Peyer's patch (tissue), 4 donors: ENCODE measurements at regions not wholly inside any gene's neighbourhood (a gene's known extent, or its start where the extent isn't known, plus 50 kb on each side); places are given as distances from the start of the nearest gene placed in this dataset.

Experiments used
- POLR2A ChIP-seq, 2 donors: fragments of 450-650 bp; IDR thresholded peaks; one replicate each; pipeline ENCODE4 v1.5.1; 2017; ENCODE audit warnings: antibody characterized with exemption in 2 of 2, mild to moderate bottlenecking in 2 of 2, moderate library complexity in 2 of 2
- TF ChIP-seq, protein P1 (sequence below), 6 experiments: fragments of 450-650 bp in 4 of 6; fragments of 200-600 bp in 2 of 6; sonication (generic) in 1 of 6; IDR thresholded peaks; one replicate each; pipeline ENCODE4 v1.5.1; 2017 to 2019; ENCODE audit warnings: antibody characterized with exemption in 6 of 6, mild to moderate bottlenecking in 3 of 6, moderate library complexity in 1 of 6

DNA sequence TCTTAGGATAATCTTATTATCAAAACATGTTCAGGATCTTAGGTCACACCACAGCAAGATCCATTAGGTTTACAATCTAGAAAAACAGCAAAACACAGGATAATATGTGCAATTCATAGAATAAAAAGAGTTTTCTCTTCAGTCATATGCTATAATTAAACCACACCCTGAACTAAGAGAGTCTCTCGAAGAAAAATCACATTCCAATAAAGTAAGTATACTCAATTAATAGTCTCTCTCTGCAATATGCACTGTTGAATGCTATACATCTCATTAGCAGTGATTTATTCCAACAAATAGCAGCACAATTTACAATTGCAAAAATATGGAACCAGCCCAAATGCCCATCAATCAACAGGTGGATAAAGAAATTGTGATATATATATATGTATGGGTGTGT lies 383.7 kb downstream of the PPP3CA start:
- TF ChIP-seq, protein P1, sequence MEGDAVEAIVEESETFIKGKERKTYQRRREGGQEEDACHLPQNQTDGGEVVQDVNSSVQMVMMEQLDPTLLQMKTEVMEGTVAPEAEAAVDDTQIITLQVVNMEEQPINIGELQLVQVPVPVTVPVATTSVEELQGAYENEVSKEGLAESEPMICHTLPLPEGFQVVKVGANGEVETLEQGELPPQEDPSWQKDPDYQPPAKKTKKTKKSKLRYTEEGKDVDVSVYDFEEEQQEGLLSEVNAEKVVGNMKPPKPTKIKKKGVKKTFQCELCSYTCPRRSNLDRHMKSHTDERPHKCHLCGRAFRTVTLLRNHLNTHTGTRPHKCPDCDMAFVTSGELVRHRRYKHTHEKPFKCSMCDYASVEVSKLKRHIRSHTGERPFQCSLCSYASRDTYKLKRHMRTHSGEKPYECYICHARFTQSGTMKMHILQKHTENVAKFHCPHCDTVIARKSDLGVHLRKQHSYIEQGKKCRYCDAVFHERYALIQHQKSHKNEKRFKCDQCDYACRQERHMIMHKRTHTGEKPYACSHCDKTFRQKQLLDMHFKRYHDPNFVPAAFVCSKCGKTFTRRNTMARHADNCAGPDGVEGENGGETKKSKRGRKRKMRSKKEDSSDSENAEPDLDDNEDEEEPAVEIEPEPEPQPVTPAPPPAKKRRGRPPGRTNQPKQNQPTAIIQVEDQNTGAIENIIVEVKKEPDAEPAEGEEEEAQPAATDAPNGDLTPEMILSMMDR (IDR thresholded peaks at IDR 0.05), result no peak
- no peak for TF ChIP-seq POLR2A (IDR thresholded peaks at IDR 0.05)
